ENCODE measurements at regions not wholly inside any gene's neighbourhood (a gene's known extent, or its start where the extent isn't known, plus 50 kb on each side); places are given as distances from the start of the nearest gene placed in this dataset.

DNA sequence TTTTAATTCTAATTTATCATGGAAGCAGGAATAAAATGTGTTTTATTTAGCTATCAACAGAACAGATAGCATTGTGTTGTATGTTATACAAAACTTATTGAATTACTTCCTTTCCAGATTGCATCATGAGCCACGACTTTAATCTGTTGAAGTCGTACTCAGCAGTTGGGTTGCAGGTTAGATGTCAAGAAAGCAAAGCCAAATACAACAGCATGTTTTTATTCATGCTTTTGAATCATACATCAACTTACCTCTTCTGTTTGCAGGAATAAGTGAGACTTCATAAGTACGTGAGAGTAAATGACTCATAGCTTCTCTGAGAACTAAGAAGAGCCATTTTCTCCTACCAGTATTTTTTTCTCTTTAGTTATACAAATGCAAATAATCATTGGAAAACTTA is 110.8 kb upstream of the ADGRL4 start:
- DNase-seq = no peak

- no peak for DNase-seq
Measured at GRCh38 chr1:79113836-79114235, 107.3 kb upstream of the ADGRL4 start.

DNA sequence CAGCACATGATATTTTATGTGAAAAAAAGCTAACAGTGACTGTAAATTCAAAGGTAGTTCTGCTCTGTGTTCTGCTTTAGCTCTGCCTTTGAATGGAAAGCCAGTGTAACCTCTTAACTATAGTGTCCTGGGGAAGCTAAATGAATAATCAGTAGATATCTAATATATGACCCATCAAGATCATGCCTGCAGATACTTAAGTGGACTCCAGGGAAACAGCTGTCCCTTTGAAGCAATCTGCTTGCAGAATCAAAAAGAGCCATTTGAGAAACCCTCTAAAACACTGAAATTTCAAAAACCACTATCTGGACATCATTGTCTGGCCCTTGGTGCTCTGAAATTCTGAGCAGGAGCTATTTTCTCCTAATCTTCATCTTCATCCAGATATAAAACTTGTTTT is 104.2 kb upstream of the ADGRL4 start:
- no peak for DNase-seq

GRCh38 chr1:79109445-79109844 is 102.9 kb upstream of the ADGRL4 start:
- no peak for DNase-seq

GRCh38 chr1:79105500-79105899 is 99.0 kb upstream of the ADGRL4 start:
- no peak for DNase-seq

DNA sequence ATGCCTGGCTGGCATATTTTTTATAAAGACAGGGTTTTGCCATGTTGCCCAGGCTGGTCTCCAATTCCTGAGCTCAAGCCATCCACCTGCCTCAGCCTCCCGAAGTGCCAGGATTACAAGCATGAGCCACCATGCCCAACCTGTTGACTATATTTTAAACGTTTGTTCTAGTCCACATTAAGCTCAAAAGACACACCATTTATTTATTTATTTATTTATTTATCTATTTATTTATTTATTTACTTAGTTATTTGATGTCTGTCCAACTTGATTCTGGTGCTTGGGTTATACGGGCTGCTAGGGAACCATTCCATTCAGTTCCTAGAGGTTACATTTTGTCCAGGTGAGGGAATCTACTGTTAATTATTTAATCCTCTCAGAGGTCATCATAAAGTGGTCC is 98.1 kb upstream of the ADGRL4 start:
- no peak for DNase-seq

- DNase-seq = no peak
Measured at GRCh38 chr1:79100385-79100784, 93.9 kb upstream of the ADGRL4 start.

GRCh38 chr1:79090985-79091384 is 84.5 kb upstream of the ADGRL4 start:
- DNase-seq = no peak

GRCh38 chr1:79089946-79090345 is 83.4 kb upstream of the ADGRL4 start:
- no peak for DNase-seq

DNA sequence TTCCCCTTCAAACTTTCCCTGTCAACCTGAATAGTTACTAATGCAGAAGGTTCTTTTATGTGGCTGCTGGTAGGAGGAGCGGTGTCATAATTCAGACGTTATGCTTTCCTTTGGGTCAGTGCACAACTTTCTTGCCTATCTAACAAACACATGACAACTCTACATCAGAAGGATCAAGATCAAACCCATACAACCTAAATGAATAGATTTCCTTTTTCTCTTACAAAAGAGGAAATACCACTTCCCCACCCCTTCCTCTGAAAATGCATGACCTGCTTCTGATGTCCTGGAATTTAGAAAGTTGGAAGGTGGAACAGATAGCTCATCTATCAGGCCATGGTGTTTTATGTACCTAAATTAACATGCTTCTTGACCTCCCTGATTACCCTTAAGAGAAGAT is 75.7 kb upstream of the ADGRL4 start:
- DNase-seq = no peak

DNA sequence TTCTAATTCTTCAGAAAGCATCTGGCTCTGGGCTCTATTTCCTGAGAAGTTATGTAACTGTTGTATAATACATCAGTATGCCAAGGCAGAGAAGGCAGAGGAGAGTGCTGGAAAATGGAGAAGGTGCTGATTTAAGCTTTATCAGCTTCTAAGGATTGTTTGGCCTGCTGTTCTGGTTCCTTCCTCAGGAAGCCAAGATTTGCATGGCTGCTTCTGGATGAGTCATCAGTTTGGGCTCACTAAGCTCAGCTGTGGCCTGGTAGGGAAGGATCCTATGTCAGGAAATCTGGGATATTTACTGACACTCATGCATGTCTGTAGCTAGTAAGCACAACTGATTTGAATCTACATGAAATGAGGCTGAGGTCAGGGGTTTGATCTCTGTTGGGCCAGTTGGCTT is 73.2 kb upstream of the ADGRL4 start:
- peak; percentile 87 for DNase-seq

- no peak for DNase-seq
Measured at GRCh38 chr1:79074975-79075374, 68.4 kb upstream of the ADGRL4 start.

DNA sequence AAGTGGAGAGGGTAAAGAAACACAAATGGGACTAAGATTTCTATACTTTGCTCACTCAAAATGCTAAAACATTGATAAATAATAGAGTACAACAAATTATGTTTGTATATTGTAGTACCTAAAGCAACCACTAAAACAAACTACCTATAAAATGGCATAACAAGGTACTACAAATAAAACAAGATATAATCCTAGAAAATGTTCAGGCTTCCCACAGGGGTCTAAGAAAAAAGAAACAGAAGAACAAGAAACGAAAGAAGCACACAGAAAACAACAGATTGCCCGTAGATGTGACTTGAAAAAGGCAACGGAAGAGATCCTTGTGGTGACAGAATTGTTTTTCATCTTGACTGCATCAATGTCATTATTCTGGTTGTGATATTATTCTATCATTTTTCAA is 63.3 kb upstream of the ADGRL4 start:
- no peak for DNase-seq

- no peak for DNase-seq
Measured at GRCh38 chr1:79059341-79059740, 52.8 kb upstream of the ADGRL4 start.
